Kidney (tissue), 13 donors: ENCODE measurements at regions not wholly inside any gene's neighbourhood (a gene's known extent, or its start where the extent isn't known, plus 50 kb on each side); places are given as distances from the start of the nearest gene placed in this dataset.

Source experiments
- DNase-seq, 5 donors: peaks; one replicate each; pipeline ENCODE4 v3.0.0-alpha.2; 2013 to 2020
- FAIRE-seq: peaks from 2 replicates; lab custom pipeline; 2012; peaks lifted over from hg19 to GRCh38; lab: Jason Lieb, UNC
- H3K27ac ChIP-seq, 2 donors: one replicate each; pipeline ENCODE4 v1.7.0; 2013; ENCODE audit warnings: low read depth in 2 of 2, low read length in 2 of 2, inconsistent platforms in 1 of 2
- H3K27me3 ChIP-seq: one replicate; pipeline ENCODE4 v1.7.1; 2013; ENCODE audit warnings: low read length, inconsistent platforms; ENCODE audit not compliant: control insufficient read depth, insufficient read depth
- H3K36me3 ChIP-seq, 3 donors: one replicate each; pipeline versions ENCODE4 v1.7.0 to v1.7.1; 2013; ENCODE audit warnings: low read length in 3 of 3, control low read depth in 1 of 3, inconsistent platforms in 1 of 3; ENCODE audit not compliant: insufficient read depth in 3 of 3, control insufficient read depth in 2 of 3
- H3K4me1 ChIP-seq, 3 donors: one replicate each; pipeline versions ENCODE4 v1.7.0 to v1.7.1; 2013; ENCODE audit warnings: low read length in 3 of 3, inconsistent platforms in 1 of 3, low read depth in 1 of 3; ENCODE audit not compliant: control insufficient read depth in 2 of 3, insufficient read depth in 2 of 3
- H3K4me3 ChIP-seq, 3 donors: one replicate each; pipeline versions ENCODE4 v1.7.0 to v1.8.1; 2013; ENCODE audit warnings: low read length in 3 of 3, control low read depth in 1 of 3, inconsistent platforms in 1 of 3
- H3K9ac ChIP-seq, 3 donors: one replicate each; pipeline versions ENCODE4 v1.7.0 to v1.7.1; 2013; ENCODE audit warnings: low read length in 3 of 3, control low read depth in 1 of 3, inconsistent platforms in 1 of 3
- H3K9me3 ChIP-seq, 3 donors: one replicate each; pipeline versions ENCODE4 v1.7.0 to v1.7.1; 2013; ENCODE audit warnings: low read length in 3 of 3, control low read depth in 1 of 3, inconsistent platforms in 1 of 3; ENCODE audit not compliant: control insufficient read depth in 2 of 3, insufficient read depth in 1 of 3
- CTCF ChIP-seq: IDR thresholded peaks from 3 replicates; pipeline ENCODE4 v1.5.1; 2012; ENCODE audit warnings: mild to moderate bottlenecking, moderate library complexity, borderline replicate concordance; ENCODE audit not compliant: insufficient read depth; ENCODE audit errors: extremely low read depth
- intact Hi-C: fragments of 100-400 bp; cut with DNase I; formaldehyde crosslinking; loops from one replicate; pipeline ENCODE4 v1.11.1; 2022
- donor health status: control.
- donor health status: control.
- donor health status: control.
- donor health status: control.
- donor health status: control.
- donor health status: DM: yes; HTN: yes; CAD: no.
- donor health status: Normal renal cell carcinoma (clear cell type).

GRCh38 chr5:82699737-82700136 is 377.5 kb downstream of the TMEM167A start:
- Histone ChIP-seq H3K9me3 (no peaks in the 10 kb centered on the region), H3K27me3 (no peaks in the 10 kb centered on the region), H3K36me3 (no peaks in the 10 kb centered on the region), H3K4me3 (no peak overlapping the region), H3K4me1 (no peaks in the 10 kb centered on the region), H3K27ac (no peak overlapping the region), H3K9ac (no peak overlapping the region)
- no peak for TF ChIP-seq CTCF
- intact Hi-C loops: no loop called here
- FAIRE-seq (no peak), DNase-seq (no peak)

- Histone ChIP-seq H3K4me3 (no peak overlapping the region), H3K9ac (no peak overlapping the region), H3K4me1 (no peaks in the 10 kb centered on the region), H3K9me3 (no peaks in the 10 kb centered on the region), H3K27me3 (no peaks in the 10 kb centered on the region), H3K36me3 (no peaks in the 10 kb centered on the region), H3K27ac (no peak overlapping the region)
- TF ChIP-seq CTCF: no peak
- DNase-seq (no peak), FAIRE-seq (no peak)
- intact Hi-C loops: no loop called here
Observed at GRCh38 chr5:82698026-82698425, 379.2 kb downstream of the TMEM167A start.

GRCh38 chr5:82694711-82695285 is 382.4 kb downstream of the TMEM167A start:
- Histone ChIP-seq H3K27ac (no peak overlapping the region), H3K27me3 (no peaks in the 10 kb centered on the region), H3K4me3 (no peak overlapping the region), H3K9me3 (no peaks in the 10 kb centered on the region), H3K36me3 (no peaks in the 10 kb centered on the region), H3K9ac (no peak overlapping the region), H3K4me1 (no peaks in the 10 kb centered on the region)
- TF ChIP-seq CTCF: no peak
- intact Hi-C loops: no loop called here
- no peak for FAIRE-seq
- peak in 1 of 5 donors; percentile 27 for DNase-seq

- Histone ChIP-seq H3K9ac (no peak overlapping the region), H3K4me3 (no peak overlapping the region), H3K27ac (no peak overlapping the region), H3K27me3 (no peaks in the 10 kb centered on the region), H3K36me3 (no peaks in the 10 kb centered on the region), H3K4me1 (no peaks in the 10 kb centered on the region), H3K9me3 (no peaks in the 10 kb centered on the region)
- FAIRE-seq: no peak
- intact Hi-C loops: no loop called here
- TF ChIP-seq CTCF: no peak
- DNase-seq: no peak
Observed at GRCh38 chr5:82692826-82693225, 384.4 kb downstream of the TMEM167A start.
